Tibial nerve (tissue), 4 donors: ENCODE measurements at regions not wholly inside any gene's neighbourhood (a gene's known extent, or its start where the extent isn't known, plus 50 kb on each side); places are given as distances from the start of the nearest gene placed in this dataset.

Experiments
- DNase-seq, 2 donors: peaks; one replicate each; pipeline ENCODE4 v3.0.0-alpha.2; 2019; ENCODE audit warnings: low spot score in 2 of 2
- H3K27ac ChIP-seq, 4 donors: fragments of 200-600 bp; sonication (generic) in 3 of 4; one replicate each; pipeline ENCODE4 v1.5.1; 2017 to 2019; ENCODE audit warnings: mild to moderate bottlenecking in 1 of 4
- H3K27me3 ChIP-seq, 2 donors: fragments of 200-600 bp; sonication (generic) in 1 of 2; one replicate each; pipeline versions ENCODE4 v1.5.1 to v1.6.0; 2017 to 2019
- H3K36me3 ChIP-seq, 3 donors: fragments of 200-600 bp; sonication (generic); one replicate each; pipeline ENCODE4 v1.5.1; 2018 to 2019
- H3K4me1 ChIP-seq, 4 donors: fragments of 200-600 bp; sonication (generic) in 3 of 4; one replicate each; pipeline ENCODE4 v1.5.1; 2017 to 2019
- H3K4me3 ChIP-seq, 4 donors: fragments of 200-600 bp; sonication (generic) in 3 of 4; one replicate each; pipeline ENCODE4 v1.5.1; 2017 to 2019; ENCODE audit warnings: mild to moderate bottlenecking in 1 of 4, moderate library complexity in 1 of 4
- H3K9me3 ChIP-seq, 4 donors: fragments of 200-600 bp; sonication (generic) in 3 of 4; one replicate each; pipeline ENCODE4 v1.5.1; 2017 to 2019
- EP300 ChIP-seq, 2 donors: sonication (generic); formaldehyde crosslinking; IDR thresholded peaks; one replicate each; pipeline ENCODE4 v1.6.1; 2017; ENCODE audit warnings: antibody characterized with exemption in 2 of 2, mild to moderate bottlenecking in 1 of 2
- POLR2A ChIP-seq, 2 donors: fragments of 450-650 bp; IDR thresholded peaks; one replicate each; pipeline ENCODE4 v1.6.1; 2017; ENCODE audit warnings: antibody characterized with exemption in 2 of 2, mild to moderate bottlenecking in 2 of 2, moderate library complexity in 2 of 2
- WGBS, 2 donors: methylation state at CpG; one replicate each; pipeline ENCODE4 v1.1.5; 2018; 5-methylcytosine and 5-hydroxymethylcytosine counted together
- TF ChIP-seq, protein P1 (sequence below), 5 experiments: fragments of 200-600 bp in 3 of 5; fragments of 450-650 bp in 2 of 5; sonication (generic) in 3 of 5; IDR thresholded peaks; one replicate each; pipeline ENCODE4 v1.5.1; 2016 to 2019; ENCODE audit warnings: antibody characterized with exemption in 5 of 5, mild to moderate bottlenecking in 3 of 5, moderate library complexity in 2 of 5

DNA sequence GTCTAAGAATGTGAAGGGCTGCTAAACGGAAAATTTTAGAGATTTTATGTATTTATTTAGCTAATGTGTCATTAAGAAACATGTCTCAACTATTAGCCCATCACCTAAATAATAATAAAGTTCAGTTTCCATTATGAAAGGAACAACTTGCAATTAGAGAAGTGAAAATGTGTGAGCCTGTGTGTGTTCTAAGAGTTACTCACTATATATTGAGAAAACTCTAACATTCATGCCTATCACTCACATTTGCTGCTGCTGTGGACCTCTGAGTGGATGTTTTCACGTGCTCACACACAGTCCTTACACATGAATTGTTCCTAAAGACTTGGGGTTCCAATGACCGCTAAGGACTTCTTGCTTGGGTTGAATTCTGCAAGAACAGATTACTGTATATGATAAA, 364.0 kb downstream of the TMA16 start:
- Histone ChIP-seq H3K9me3 (no peaks in the 10 kb centered on the region), H3K4me3 (no peak overlapping the region)
- no peak for DNase-seq

DNA sequence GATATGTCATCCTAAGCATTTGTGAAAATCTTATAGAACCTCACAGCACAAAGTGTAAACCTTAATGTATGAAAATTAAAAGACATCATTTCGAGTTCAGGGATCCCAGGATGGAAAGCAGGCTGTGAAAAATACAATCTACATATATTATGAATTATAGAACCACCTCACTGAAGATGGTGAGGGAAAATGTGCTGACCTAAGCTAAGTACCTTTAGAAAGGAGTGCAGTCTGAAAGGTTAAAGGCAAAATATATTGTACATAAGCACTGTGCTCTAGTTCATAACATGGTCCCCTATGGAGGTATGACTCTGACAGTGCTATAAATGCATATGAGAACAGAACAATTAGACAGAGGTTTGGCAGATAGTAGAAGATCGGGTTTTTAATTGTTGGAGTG, 368.6 kb downstream of the TMA16 start:
- DNase-seq = no peak
- 69 to 70% methylated on average over 2 of the region's 2 CpGs for WGBS, 2 donors
- Histone ChIP-seq H3K4me1 (no peaks in the 10 kb centered on the region), H3K27me3 (no peaks in the 10 kb centered on the region), H3K9me3 (no peaks in the 10 kb centered on the region), H3K27ac (no peak overlapping the region), H3K36me3 (no peaks in the 10 kb centered on the region), H3K4me3 (no peak overlapping the region)
- TF ChIP-seq EP300 (IDR thresholded peaks at IDR 0.05) = no peak
- TF ChIP-seq, protein P1, sequence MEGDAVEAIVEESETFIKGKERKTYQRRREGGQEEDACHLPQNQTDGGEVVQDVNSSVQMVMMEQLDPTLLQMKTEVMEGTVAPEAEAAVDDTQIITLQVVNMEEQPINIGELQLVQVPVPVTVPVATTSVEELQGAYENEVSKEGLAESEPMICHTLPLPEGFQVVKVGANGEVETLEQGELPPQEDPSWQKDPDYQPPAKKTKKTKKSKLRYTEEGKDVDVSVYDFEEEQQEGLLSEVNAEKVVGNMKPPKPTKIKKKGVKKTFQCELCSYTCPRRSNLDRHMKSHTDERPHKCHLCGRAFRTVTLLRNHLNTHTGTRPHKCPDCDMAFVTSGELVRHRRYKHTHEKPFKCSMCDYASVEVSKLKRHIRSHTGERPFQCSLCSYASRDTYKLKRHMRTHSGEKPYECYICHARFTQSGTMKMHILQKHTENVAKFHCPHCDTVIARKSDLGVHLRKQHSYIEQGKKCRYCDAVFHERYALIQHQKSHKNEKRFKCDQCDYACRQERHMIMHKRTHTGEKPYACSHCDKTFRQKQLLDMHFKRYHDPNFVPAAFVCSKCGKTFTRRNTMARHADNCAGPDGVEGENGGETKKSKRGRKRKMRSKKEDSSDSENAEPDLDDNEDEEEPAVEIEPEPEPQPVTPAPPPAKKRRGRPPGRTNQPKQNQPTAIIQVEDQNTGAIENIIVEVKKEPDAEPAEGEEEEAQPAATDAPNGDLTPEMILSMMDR (IDR thresholded peaks at IDR 0.05) = no peak
- no peak for TF ChIP-seq POLR2A (IDR thresholded peaks at IDR 0.05)

More for the DNA sequence above, 364.0 kb downstream of the TMA16 start:
- no peaks in the 10 kb centered on the region for H3K27me3 ChIP-seq
- H3K36me3 ChIP-seq = no peaks in the 10 kb centered on the region
- no peaks in the 10 kb centered on the region for H3K4me1 ChIP-seq
- TF ChIP-seq POLR2A (IDR thresholded peaks at IDR 0.05) = no peak
- TF ChIP-seq, protein P1 (IDR thresholded peaks at IDR 0.05) = no peak
- TF ChIP-seq EP300 (IDR thresholded peaks at IDR 0.05) = no peak
- H3K27ac ChIP-seq = no peak overlapping the region
- WGBS, 2 donors = 79 to 86% methylated on average over 3 of the region's 3 CpGs

- DNase-seq = no peak
- Histone ChIP-seq H3K4me3 (no peak overlapping the region), H3K9me3 (no peaks in the 10 kb centered on the region), H3K36me3 (no peaks in the 10 kb centered on the region), H3K27me3 (no peaks in the 10 kb centered on the region), H3K27ac (no peak overlapping the region), H3K4me1 (no peaks in the 10 kb centered on the region)
- WGBS, 2 donors = 77 to 88% methylated on average over 1 of the region's 1 CpG
- no peak for TF ChIP-seq EP300 (IDR thresholded peaks at IDR 0.05)
- TF ChIP-seq POLR2A (IDR thresholded peaks at IDR 0.05) = no peak
- TF ChIP-seq, protein P1 (IDR thresholded peaks at IDR 0.05) = no peak
Measured at GRCh38 chr4:163865010-163865409, 370.5 kb downstream of the TMA16 start.

GRCh38 chr4:163866728-163867315, 372.3 kb downstream of the TMA16 start:
- TF ChIP-seq EP300 (IDR thresholded peaks at IDR 0.05) (no peak), POLR2A (IDR thresholded peaks at IDR 0.05) (no peak)
- TF ChIP-seq, protein P1 (IDR thresholded peaks at IDR 0.05) = no peak
- 77 to 85% methylated on average over 3 of the region's 3 CpGs for WGBS, 2 donors

DNA sequence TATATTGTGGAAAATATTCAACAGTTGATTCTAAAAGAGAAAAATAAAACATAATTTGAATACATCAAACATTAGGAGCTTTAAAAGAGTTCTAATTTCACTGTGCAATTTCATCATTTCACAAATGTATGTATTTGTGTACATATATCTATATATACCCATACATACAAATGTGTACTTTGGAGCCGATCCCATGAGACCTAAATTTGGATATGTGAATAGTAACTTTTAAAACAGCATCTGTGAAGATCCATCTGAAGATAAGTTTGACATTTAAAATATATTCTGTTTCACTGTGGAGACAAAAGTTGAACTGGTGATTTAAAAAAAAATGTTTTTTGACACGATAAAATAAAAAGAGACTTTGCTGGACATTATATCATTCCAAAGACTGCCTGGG, 374.0 kb downstream of the TMA16 start:
- Histone ChIP-seq H3K9me3 (no peaks in the 10 kb centered on the region), H3K27me3 (no peaks in the 10 kb centered on the region), H3K4me1 (no peaks in the 10 kb centered on the region), H3K36me3 (no peaks in the 10 kb centered on the region), H3K4me3 (no peak overlapping the region), H3K27ac (no peak overlapping the region)
- 85 to 88% methylated on average over 2 of the region's 2 CpGs for WGBS, 2 donors
- no peak for DNase-seq
- TF ChIP-seq, protein P1 (IDR thresholded peaks at IDR 0.05) = no peak
- TF ChIP-seq EP300 (IDR thresholded peaks at IDR 0.05) (no peak), POLR2A (IDR thresholded peaks at IDR 0.05) (no peak)

More at GRCh38 chr4:163866728-163867315, 372.3 kb downstream of the TMA16 start:
- H3K27ac ChIP-seq = no peak overlapping the region
- H3K36me3 ChIP-seq = no peaks in the 10 kb centered on the region
- DNase-seq = no peak
- H3K9me3 ChIP-seq = no peaks in the 10 kb centered on the region
- no peak overlapping the region for H3K4me3 ChIP-seq
- H3K27me3 ChIP-seq = no peaks in the 10 kb centered on the region
- H3K4me1 ChIP-seq = no peaks in the 10 kb centered on the region
